ENCODE measurements at regions not wholly inside any gene's neighbourhood (a gene's known extent, or its start where the extent isn't known, plus 50 kb on each side); places are given as distances from the start of the nearest gene placed in this dataset.

- intact Hi-C loops (cut with micrococcal nuclease) (no loop called here), dilution Hi-C loops (cut with MboI; ENCODE audit: extremely low pct_ligation_motif_present, low sequenced_read_pairs) (no loop called here)
- Histone ChIP-seq H3K9ac (replicated peaks; ENCODE audit: extremely low read depth, insufficient read depth, low read length) (no peak overlapping the region), H3K79me2 (ENCODE audit: control insufficient read depth, insufficient read depth, low read length) (no peaks in the 10 kb centered on the region), H3K27ac (ENCODE audit: insufficient read depth, low read depth, low read length) (no peak overlapping the region), H3K36me3 (ENCODE audit: control insufficient read depth in 2 of 2, extremely low read depth in 1 of 2, insufficient read depth in 2 of 2, low read length in 2 of 2) (no peaks in the 10 kb centered on the region), H3K27me3 (ENCODE audit: control insufficient read depth in 2 of 2, insufficient read depth in 2 of 2, low read length in 2 of 2) (peaks cover 2 to 4% of the 10 kb centered on the region in 2 experiments), H3K4me1 (ENCODE audit: control insufficient read depth, extremely low read depth, insufficient read depth, low read length) (no peaks in the 10 kb centered on the region), H3K4me2 (ENCODE audit: insufficient read depth, low read length) (no peak overlapping the region), H3K9me3 (replicated peaks; ENCODE audit: control insufficient read depth, insufficient read depth, low read length) (no peaks in the 10 kb centered on the region), H3K9me1 (replicated peaks; ENCODE audit: control insufficient read depth, extremely low read depth, insufficient read depth, low read length) (no peaks in the 10 kb centered on the region), H2AFZ (ENCODE audit: low read depth, low read length) (no peak overlapping the region), H4K20me1 (replicated peaks; ENCODE audit: control insufficient read depth, extremely low read depth, insufficient read depth, low read length) (no peaks in the 10 kb centered on the region), H3K4me3 (replicated peaks in 1 of 3; ENCODE audit: insufficient read depth in 1 of 3, low read depth in 1 of 3, low read length in 3 of 3) (no peak overlapping the region)
- FAIRE-seq = no peak
- BruUV-seq (replicated peaks) = no TSS peak
- ChIA-PET CTCF (no interaction called here), POLR2A (no interaction called here)
- no peak for DNase-seq (ENCODE audit: low read depth, low spot score)
- TF ChIP-seq FOS (IDR thresholded peaks at IDR 0.05; ENCODE audit: borderline replicate concordance, insufficient read depth, low read length) (no peak), GATA2 (IDR thresholded peaks at IDR 0.05; ENCODE audit: insufficient read depth, insufficient read length, low read depth, low read length) (no peak), CTCF (IDR thresholded peaks at IDR 0.05; ENCODE audit: extremely low read depth in 1 of 2, insufficient read depth in 1 of 2, low read depth in 1 of 2, low read length in 2 of 2) (no peak), MYC (IDR thresholded peaks at IDR 0.05; ENCODE audit: low read depth, low read length) (no peak), JUN (IDR thresholded peaks at IDR 0.05; ENCODE audit: borderline replicate concordance, insufficient read depth, insufficient read length, low read depth) (no peak), POLR2A (IDR thresholded peaks at IDR 0.05; ENCODE audit: low read depth, low read length) (no peak), MAX (IDR thresholded peaks at IDR 0.05; ENCODE audit: insufficient read depth, insufficient read length) (no peak), POLR2AphosphoS5 (IDR thresholded peaks at IDR 0.05; ENCODE audit: insufficient read depth, low read depth, low read length) (no peak), EZH2 (IDR thresholded peaks at IDR 0.05; ENCODE audit: borderline replicate concordance, low read depth, low read length, severe bottlenecking) (no peak)
Observed at GRCh38 chr2:235211056-235211455, 259.2 kb downstream of the SH3BP4 start.
